ENCODE measurements at regions not wholly inside any gene's neighbourhood (a gene's known extent, or its start where the extent isn't known, plus 50 kb on each side); places are given as distances from the start of the nearest gene placed in this dataset.

GRCh38 chr4:128670513-128670912, 139.0 kb upstream of the JADE1 start:
- ATAC-seq (no peak), DNase-seq (no peak)
- TF ChIP-seq, protein P1, sequence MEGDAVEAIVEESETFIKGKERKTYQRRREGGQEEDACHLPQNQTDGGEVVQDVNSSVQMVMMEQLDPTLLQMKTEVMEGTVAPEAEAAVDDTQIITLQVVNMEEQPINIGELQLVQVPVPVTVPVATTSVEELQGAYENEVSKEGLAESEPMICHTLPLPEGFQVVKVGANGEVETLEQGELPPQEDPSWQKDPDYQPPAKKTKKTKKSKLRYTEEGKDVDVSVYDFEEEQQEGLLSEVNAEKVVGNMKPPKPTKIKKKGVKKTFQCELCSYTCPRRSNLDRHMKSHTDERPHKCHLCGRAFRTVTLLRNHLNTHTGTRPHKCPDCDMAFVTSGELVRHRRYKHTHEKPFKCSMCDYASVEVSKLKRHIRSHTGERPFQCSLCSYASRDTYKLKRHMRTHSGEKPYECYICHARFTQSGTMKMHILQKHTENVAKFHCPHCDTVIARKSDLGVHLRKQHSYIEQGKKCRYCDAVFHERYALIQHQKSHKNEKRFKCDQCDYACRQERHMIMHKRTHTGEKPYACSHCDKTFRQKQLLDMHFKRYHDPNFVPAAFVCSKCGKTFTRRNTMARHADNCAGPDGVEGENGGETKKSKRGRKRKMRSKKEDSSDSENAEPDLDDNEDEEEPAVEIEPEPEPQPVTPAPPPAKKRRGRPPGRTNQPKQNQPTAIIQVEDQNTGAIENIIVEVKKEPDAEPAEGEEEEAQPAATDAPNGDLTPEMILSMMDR (IDR thresholded peaks at IDR 0.05) = no peak
- no peaks in the 10 kb centered on the region for H3K9me3 Mint-ChIP-seq
- H3K4me3 Mint-ChIP-seq = no peak overlapping the region
- H3K27ac Mint-ChIP-seq = no peak overlapping the region
- intact Hi-C loops (cut with micrococcal nuclease) = no loop called here
- no peaks in the 10 kb centered on the region for H3K36me3 Mint-ChIP-seq
- no peaks in the 10 kb centered on the region for H3K4me1 Mint-ChIP-seq
- Histone ChIP-seq H3K36me3 (ENCODE audit: control insufficient read depth, insufficient read depth, low read length) (no peaks in the 10 kb centered on the region), H3K27me3 (ENCODE audit: control insufficient read depth, insufficient read depth, low read length) (no peaks in the 10 kb centered on the region), H3K27ac (ENCODE audit: low read length) (no peak overlapping the region), H3K4me3 (ENCODE audit: low read length) (no peak overlapping the region), H3K9me3 (ENCODE audit: control insufficient read depth, insufficient read depth, low read length) (no peaks in the 10 kb centered on the region), H3K4me1 (ENCODE audit: control insufficient read depth, insufficient read depth, low read length) (no peaks in the 10 kb centered on the region)
- H3K27me3 Mint-ChIP-seq (ENCODE audit: low read depth in 2 of 2) = no peaks in the 10 kb centered on the region
- 90% methylated on average over 4 of the region's 4 CpGs for WGBS (ENCODE audit: insufficient coverage)

DNA sequence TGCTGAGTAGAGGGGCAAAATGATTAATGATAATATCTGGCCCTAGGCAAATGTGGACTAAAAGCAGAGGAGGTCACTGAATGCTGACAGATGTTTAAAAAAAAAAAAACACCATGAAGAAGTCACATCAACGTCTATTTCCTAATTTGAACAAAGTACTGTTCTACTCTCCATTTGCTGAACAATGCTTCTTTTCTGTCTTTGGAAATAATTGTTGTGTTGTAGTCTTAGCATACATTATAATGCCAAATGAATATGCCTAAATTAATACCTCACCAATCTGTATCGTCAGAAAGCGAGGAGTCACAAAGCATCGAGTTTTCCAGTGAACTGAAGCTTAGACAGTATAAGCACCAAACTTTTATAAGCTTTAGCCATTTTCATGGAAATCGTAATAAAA, 140.9 kb upstream of the JADE1 start:
- Mint-ChIP-seq H3K4me3 (no peak overlapping the region), H3K9me3 (no peaks in the 10 kb centered on the region), H3K4me1 (no peaks in the 10 kb centered on the region), H3K36me3 (no peaks in the 10 kb centered on the region), H3K27ac (no peak overlapping the region), H3K27me3 (ENCODE audit: low read depth in 2 of 2) (no peaks in the 10 kb centered on the region)
- Histone ChIP-seq H3K27ac (ENCODE audit: low read length) (no peak overlapping the region), H3K27me3 (ENCODE audit: control insufficient read depth, insufficient read depth, low read length) (no peaks in the 10 kb centered on the region), H3K4me3 (ENCODE audit: low read length) (no peak overlapping the region), H3K36me3 (ENCODE audit: control insufficient read depth, insufficient read depth, low read length) (no peaks in the 10 kb centered on the region), H3K9me3 (ENCODE audit: control insufficient read depth, insufficient read depth, low read length) (no peaks in the 10 kb centered on the region), H3K4me1 (ENCODE audit: control insufficient read depth, insufficient read depth, low read length) (no peaks in the 10 kb centered on the region)
- ATAC-seq (no peak), DNase-seq (no peak)
- WGBS (ENCODE audit: insufficient coverage) = 93% methylated on average over 4 of the region's 5 CpGs
- TF ChIP-seq, protein P1 (IDR thresholded peaks at IDR 0.05) = no peak
- intact Hi-C loops (cut with micrococcal nuclease) = no loop called here

DNA sequence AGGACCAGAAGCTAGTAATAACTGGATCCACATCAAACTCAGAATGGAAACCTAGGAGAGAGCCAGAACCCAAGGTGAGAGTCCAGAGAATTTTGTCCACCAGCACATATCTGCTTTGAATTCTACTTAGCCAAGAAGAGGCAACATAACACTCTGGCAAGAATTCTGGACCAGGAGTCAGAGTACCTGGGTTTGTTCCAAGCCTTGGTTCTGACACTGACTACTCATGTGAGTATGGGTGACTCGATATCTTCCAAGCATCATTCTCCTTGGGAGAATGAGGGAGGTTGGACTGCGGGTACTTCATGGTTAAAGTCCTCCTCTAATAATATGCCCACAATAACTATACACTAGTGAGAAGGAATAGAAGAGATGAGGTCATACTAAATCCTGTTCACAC, 144.0 kb upstream of the JADE1 start:
- intact Hi-C loops (cut with micrococcal nuclease) = no loop called here
- no peaks in the 10 kb centered on the region for H3K36me3 ChIP-seq (ENCODE audit: control insufficient read depth, insufficient read depth, low read length)
- Mint-ChIP-seq H3K27me3 (ENCODE audit: low read depth in 2 of 2) (no peaks in the 10 kb centered on the region), H3K36me3 (no peaks in the 10 kb centered on the region), H3K4me1 (no peaks in the 10 kb centered on the region), H3K4me3 (no peak overlapping the region), H3K27ac (no peak overlapping the region), H3K9me3 (no peaks in the 10 kb centered on the region)
- TF ChIP-seq, protein P1 (IDR thresholded peaks at IDR 0.05) = no peak
- no peak overlapping the region for H3K27ac ChIP-seq (ENCODE audit: low read length)
- H3K4me3 ChIP-seq (ENCODE audit: low read length) = no peak overlapping the region
- H3K4me1 ChIP-seq (ENCODE audit: control insufficient read depth, insufficient read depth, low read length) = no peaks in the 10 kb centered on the region
- no peaks in the 10 kb centered on the region for H3K9me3 ChIP-seq (ENCODE audit: control insufficient read depth, insufficient read depth, low read length)
- no CpG with 5 or more reads among the region's 2 CpGs for WGBS (ENCODE audit: insufficient coverage)
- no peak for DNase-seq
- ATAC-seq = no peak
- H3K27me3 ChIP-seq (ENCODE audit: control insufficient read depth, insufficient read depth, low read length) = no peaks in the 10 kb centered on the region

DNA sequence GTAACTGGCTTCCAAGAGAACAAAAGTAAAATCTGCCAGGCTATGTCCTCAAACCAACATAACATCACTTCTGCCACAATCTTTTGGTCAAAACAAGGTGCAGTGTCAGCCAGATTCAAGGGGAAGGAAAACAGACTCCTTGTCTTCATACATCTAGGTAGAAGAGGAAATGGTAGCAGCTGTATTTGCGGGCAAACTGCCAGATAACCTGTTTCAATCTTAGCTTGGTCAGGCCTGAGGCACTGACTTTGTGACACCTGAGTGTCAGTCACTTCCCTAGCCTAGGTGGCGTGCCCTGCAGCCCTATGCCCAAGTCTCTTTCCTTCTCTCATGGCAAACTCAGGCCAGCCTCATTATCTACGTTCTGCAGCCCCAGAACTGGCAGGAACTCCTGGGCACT, 146.2 kb upstream of the JADE1 start:
- intact Hi-C loops (cut with micrococcal nuclease) = no loop called here
- Histone ChIP-seq H3K27ac (ENCODE audit: low read length) (no peak overlapping the region), H3K36me3 (ENCODE audit: control insufficient read depth, insufficient read depth, low read length) (no peaks in the 10 kb centered on the region), H3K4me1 (ENCODE audit: control insufficient read depth, insufficient read depth, low read length) (no peaks in the 10 kb centered on the region), H3K4me3 (ENCODE audit: low read length) (no peak overlapping the region), H3K9me3 (ENCODE audit: control insufficient read depth, insufficient read depth, low read length) (no peaks in the 10 kb centered on the region), H3K27me3 (ENCODE audit: control insufficient read depth, insufficient read depth, low read length) (no peaks in the 10 kb centered on the region)
- Mint-ChIP-seq H3K4me3 (no peak overlapping the region), H3K9me3 (no peaks in the 10 kb centered on the region), H3K36me3 (no peaks in the 10 kb centered on the region), H3K4me1 (peaks cover 0 to 2% of the 10 kb centered on the region in 2 donors), H3K27me3 (ENCODE audit: low read depth in 2 of 2) (peaks cover 0 to 2% of the 10 kb centered on the region in 2 donors), H3K27ac (no peak overlapping the region)
- 46% methylated on average over 3 of the region's 3 CpGs for WGBS (ENCODE audit: insufficient coverage)
- peak in 1 of 2 donors; percentile 55 for DNase-seq
- TF ChIP-seq, protein P1 (IDR thresholded peaks at IDR 0.05) = no peak
- no peak for ATAC-seq
